ENCODE measurements at regions not wholly inside any gene's neighbourhood (a gene's known extent, or its start where the extent isn't known, plus 50 kb on each side); places are given as distances from the start of the nearest gene placed in this dataset.
"Not testable (repeated sequence)": the region's sequence is repeated elsewhere in the genome, so short reads cannot be mapped to it uniquely, and the experiment has no call there.

DNA sequence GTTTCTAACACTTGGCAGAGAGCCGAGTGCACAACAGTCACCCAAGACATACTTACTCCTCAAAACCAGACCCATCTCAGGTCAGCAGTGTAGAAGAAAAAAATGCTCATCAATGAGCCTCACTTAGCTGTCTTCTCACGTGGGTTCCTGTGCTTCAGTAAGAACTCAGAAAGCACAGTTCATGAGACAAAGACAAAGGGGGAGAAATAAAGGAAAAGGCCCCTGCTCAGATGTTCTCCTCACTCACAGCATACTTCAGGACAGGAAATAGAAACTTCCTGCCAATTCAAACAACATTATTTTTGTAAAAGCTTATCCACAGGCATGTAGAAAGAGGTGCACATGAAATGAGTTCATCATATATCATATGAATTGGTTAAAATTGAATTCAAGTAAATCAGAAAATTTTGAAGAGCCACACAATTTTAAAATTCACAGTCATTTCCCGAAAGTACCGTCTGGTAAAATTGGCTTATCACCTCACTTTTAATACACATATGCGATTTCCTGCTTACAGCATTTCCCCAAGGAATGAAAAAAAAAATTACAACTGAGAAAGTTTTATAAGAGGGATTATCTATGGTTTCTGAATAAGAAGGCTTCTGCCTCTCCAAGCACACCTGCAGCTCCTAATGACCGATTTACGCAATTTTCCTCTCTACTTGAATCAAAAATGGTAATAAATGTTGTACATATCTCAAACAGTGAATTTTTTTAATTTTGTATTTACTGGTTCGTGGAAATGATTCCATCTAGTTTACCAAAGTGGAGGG lies 328.3 kb downstream of the TMEM167A start:
- no peak for DNase-seq

DNA sequence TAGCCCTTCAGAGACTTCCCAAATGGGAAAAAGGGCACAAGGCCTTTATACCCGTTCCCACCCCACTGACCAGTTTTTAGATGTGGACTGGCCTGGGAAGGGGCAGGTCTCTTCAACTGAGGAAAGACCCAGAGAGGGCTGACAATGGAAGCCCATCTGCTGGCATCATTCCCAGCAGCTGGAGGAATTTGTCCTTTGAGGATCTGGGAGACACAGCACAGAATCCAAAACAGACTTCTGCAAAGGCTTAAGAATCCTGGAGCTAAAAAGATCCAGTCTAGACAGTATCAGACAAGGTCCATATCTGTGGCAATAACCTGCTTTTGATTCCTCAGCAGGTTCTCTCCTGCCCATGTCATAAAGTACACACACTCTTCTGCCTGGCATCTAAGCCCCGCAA lies 329.2 kb downstream of the TMEM167A start:
- DNase-seq, result no peak

DNA sequence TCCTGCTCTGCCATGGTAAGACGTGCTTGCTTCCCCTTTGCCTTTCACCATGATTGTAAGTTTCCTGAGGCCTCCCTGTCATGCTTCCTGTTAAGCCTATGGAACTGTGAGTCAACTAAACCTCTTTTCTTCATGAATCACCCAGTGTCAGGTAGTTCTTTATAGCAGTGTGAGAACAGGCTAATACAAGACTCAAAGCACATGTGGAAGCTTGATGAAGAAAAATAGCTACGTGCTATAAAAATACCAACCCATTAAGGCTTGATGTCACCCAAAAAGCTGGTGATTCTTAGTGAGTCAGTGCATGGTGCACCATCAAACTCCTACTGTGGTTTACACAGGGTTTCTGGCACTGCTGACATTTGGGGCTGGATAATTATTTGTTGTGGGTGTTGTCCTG lies 332.2 kb downstream of the TMEM167A start:
- DNase-seq, result no peak

DNA sequence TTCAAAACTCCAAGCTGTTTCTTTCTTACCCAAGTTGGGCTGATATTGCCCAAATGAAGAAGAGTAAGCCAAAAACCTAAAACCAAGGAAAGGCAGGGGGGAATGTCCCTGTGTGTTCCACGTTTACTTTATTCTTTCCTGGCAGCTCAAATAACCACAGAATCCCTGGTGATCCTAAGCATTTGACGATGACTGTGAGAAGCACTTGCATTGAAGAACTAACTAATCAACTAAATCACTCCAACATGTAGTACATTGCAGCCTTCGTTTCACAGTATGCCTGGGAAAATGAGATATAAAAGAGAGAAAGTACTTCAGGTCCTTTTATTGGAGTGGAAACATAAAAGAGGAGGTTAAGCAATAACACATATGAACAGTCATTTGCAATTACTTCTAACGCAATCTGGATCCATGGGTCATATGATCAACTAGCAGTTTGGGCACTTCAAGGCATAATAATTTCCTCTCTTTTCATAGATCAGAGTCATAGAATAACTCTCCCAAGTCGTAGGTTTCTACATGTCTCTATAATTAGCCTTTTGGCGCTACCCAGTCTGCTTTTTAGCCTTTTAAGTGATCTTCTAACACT lies 338.4 kb downstream of the TMEM167A start:
- no peak for DNase-seq

DNA sequence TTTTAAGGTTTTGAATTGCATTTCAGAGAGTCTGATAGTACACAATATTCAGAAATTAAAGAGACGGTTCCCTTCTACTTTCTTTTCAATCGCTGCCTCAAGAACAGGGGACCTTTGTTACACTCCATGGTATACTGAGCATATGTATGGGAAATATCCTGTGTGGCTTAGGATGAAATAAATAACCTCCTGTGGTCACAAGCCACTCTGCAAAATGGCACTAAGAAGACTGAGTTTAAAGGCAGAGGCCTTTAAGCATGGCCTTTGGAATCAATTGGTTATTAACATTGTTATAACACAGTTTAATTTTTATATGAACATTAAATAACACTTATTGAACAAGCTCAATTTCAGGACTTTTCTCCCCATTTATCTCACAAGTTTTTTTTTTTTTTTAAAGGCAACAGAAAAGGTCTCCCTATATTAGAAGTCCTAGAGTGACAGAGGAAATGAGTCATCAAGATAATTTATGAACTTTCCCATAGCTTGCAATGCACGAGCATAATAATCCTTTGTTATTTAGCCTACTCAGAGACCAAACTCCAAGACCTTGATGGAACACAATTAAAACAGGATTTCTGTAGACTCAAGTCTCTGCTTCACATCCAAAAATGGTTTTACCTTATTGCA lies 341.9 kb downstream of the TMEM167A start:
- no peak for DNase-seq

DNA sequence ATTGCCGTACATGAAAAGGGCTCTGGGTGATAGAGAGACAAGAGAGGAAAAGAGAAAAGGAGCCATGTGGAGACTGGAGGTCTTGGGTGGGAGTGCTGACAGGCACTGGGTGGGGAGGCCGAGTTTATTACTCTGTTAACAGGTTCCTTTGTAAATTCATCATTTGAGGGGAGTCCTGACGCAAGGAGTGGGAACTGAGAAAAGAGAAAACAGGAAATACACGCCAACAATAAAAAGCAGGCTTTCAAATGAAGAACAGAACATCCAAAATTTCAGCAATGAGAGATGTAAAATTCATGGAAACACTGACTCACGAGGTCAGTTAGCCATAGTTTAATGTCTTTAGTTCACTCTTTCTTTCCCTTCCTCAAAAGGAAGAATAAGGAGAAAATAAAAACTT lies 342.8 kb downstream of the TMEM167A start:
- no peak for DNase-seq

DNA sequence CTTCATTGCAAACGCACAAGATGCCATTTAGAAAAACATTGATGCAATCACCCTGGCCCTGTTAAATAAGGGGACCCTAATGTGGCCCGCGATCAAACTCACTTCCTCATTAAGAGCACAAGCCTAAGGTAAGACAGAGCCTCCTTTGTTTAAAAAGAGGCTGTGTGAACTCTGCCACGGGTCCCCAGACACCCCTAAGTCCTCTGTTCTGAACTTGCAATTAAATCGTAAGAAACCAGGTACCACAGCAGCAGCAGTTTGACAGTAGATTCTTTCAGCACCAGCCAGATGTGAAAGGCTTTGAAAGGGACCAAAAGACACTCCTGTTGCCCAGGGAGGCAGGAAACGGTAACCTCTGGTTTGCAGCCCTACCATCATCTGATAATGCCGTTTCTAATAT lies 346.3 kb downstream of the TMEM167A start:
- no peak for DNase-seq

DNA sequence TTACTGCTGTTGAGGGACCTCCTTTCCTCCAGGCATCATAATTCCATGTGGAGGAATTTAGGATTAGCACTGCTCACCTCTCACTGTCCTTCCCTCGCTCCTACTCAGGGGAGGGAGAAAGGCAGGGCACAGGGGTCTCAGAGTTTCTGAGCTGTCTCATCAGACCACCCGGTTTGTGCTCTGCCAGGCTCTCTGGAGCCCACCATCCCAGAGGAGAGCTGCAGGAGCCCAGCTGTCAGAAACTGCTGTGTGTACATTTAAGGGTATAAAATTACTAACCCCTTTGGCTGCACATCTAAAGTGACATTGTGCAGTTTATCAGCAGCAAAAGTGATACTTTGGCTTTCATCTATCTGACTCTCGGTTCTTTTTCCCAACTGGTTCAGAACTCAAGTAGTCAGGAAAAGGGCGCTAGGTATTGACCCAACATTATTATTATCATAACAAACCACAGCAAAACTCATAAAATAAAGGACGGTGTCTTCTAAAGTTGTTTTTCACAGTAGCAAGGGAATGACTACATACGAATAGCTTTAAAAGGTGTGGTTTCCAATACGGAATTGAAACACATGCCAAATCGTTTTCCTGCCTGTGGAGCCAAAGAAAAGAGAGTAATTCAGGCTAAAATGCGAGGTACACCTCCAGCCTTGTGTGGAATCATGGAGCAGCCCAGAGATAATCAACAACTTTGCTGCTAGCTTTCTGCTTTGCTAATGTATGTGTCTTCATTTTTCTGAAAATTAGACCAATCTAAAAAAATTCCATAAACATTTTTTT lies 348.1 kb downstream of the TMEM167A start:
- no peak for DNase-seq

DNA sequence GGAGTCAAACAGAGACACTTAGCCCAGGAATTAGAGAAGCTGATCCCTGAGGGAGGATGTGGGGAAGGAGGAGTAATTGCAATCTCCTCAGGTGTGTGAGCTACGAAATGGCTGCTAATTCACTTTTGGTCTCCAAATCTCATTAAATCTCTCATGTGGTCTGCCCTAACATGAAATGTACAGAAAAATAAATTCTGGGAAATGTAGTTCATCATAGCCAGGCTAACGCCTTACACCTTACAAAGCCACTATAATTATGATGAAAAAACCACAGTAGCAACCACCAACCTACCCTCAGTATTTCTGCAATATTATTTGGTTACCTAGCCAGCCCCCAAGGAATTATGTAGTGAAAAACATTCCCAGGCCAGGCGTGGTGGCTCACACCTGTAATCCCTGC lies 354.0 kb downstream of the TMEM167A start:
- no peak for DNase-seq

DNA sequence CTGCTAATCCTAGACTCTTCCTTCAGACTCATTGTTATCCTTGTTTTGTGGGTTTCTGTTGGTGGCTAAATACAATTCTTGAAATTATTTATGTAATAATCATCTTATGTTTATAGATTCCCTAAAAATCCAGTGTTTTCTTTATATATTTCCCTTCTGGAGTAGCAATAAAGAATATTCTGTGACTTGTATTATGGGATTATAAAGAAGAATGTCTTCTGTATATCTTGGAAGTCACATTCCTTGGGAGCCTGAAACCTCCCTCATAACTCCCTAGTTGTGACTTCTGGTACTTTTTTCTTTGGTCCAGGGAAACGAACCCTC lies 356.1 kb downstream of the TMEM167A start:
- DNase-seq, result no peak

DNA sequence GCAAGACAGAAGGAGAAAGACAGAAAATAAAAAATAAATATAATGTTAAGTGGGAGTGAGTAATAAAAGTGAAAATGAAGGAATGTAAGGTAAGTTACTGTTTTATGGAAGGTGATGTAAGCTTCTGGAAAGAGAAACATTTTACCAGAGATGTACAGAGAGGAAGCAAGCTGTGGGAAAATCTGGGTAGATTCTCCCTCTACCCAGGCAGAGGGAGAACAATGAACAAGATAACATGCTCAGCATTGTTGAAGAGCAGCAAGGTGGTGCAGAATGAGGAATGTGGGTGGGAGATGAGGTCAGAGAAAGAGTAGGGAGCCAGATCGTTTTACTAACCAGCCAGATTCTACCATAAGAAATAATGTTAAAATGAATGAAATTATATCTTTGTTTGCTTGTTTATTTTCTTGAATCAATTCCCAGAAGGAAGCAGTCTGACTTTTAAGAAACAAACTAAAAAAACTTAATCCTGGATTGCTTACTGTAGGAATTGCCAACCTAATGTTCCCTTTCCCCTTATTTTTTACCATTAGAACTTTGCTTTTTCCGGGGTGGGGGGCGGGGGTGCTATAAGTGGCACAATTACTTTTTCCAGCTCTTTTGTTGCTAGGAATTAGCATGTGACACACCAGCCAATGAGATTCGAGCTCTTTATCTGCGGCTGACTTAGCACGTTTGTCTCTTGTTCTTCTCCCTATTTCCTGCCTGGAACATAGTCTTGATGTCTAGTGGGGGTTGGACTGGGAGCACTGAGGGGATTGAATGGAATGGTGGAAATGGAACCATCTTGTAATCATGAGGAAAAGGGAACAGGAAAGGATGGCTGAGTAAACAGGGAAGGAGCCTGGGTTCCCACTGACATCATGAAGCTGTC lies 356.7 kb downstream of the TMEM167A start:
- no peak for DNase-seq

DNA sequence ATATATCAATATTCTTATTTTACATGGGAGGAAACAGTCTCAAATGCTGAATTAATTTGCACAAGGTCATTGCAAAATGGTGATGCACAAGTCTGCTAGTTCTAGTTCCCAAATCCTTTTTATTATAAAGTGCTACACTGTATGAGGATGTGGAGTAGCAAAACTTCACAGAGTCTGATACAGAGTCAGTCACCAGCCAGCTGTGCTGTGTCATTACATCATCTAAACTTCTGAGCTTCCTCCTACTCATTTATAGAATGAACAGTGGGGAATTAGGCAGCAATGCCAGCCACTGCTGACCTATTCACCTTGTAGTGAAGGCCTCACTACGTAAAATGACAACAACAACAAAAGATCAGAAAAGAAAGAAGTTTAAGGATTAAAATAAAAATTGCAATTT lies 357.8 kb downstream of the TMEM167A start:
- no peak for DNase-seq

DNA sequence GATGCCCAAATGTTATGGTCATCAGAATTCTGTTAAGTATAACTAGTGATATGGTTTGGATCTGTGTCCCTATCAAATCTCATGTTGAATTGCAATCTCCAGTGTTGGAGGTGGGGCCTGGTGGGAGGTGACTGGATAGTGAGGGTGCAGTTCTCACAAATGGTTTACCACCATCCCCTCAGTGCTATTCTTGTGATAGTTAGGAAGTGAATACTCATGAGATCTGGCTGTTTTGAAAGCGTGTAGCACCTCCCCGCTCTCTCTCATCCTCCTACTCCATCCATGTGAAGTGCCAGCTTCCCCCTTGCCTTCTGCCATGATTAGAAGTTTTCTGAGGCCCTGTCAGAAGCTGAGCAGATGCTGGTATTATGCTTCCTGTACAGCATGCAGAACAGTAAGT lies 359.5 kb downstream of the TMEM167A start:
- no peak for DNase-seq

DNA sequence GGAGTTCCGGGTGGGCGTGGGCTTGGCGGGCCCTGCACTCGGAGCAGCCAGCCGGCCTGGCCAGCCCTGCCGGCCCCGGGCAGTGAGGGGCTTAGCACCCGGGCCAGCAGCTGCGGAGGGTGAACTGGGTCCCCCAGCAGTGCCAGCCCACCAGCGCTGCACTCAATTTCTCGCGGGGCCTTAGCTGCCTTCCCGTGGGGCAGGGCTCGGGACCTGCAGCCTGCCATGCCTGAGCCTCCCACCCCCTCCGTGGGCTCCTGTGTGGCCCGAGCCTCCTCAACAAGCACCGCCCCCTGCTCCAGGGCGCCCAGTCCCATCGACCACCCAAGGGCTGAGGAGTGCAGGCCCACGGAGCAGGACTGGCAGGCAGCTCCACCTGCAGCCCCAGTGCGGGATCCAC lies 362.5 kb downstream of the TMEM167A start:
- DNase-seq, result not testable (repeated sequence)

DNA sequence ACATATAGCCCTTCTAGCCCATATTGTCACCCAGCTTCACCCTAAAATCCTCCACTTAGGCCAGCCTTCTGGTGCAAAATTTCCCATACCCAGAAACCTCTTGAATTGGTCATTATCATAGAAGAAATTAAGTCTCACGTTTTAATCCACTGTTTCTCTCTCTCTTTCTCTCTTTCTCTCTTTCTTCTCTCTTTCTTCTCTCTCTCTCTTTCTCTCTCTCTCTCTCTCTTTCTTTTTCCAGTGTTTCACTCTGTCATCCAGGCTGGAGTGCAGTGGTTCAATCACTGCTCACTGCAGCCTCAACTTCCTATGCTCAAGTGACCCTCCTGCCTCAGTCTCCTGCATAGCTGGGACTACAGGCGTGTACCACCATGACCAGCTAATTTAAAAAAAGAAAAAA lies 363.4 kb downstream of the TMEM167A start:
- DNase-seq, result no peak

DNA sequence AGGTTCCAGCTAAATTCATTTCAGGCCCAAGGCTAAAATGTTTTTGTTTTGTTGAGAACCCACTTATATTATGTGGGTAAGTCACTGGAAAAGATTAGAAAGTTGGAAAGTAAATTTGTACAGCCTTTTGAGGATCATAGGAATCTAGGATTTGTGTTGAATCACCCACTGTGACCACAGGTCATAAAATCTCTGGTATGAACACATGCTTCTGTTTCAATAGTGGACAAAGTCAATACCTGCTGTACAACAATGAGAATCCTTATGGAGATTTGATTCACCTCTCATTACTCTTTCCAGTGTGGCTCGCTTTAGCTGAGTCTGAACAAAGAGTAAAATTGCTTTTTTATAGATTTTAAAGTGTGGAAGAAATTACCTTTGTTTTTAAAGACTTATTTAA lies 369.5 kb downstream of the TMEM167A start:
- DNase-seq, result no peak

DNA sequence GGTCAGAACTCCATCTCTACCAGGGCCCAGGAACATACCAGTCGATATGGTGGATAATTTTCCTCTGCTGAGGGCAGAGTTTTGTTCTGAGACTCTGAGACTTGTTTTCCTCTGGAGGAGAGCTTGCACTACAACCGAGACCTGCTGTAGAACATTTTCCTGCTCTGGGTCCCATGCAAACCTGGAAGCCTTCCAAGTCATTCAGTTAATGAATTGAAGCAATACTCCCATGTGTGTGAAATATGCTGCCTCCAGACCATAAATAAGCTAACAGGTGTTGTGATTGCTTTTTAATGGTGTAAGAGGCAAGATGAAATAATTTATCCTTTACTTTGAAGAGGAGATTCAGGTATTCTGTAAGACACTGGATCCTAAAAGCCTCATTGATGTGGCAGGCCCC lies 372.8 kb downstream of the TMEM167A start:
- no peak for DNase-seq

DNA sequence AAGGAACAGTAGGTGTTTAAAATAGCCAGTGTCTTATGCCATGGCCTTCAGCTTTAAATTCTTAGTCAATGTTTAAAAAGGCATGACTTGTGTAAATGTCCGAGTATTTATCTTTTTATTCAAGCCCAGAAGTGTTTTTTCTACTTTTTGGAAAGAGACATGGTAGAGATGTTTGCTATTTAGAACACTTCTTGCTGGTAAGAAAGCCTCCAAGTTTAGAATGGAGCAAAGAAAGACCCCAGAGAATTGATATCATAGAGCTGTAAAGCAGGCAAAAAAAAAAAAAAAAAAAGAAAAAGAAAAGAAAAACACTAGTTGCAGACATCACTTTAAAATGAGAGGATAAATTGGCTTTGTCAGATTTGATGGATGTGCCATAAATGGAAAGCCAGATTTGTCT lies 375.1 kb downstream of the TMEM167A start:
- no peak for DNase-seq

DNA sequence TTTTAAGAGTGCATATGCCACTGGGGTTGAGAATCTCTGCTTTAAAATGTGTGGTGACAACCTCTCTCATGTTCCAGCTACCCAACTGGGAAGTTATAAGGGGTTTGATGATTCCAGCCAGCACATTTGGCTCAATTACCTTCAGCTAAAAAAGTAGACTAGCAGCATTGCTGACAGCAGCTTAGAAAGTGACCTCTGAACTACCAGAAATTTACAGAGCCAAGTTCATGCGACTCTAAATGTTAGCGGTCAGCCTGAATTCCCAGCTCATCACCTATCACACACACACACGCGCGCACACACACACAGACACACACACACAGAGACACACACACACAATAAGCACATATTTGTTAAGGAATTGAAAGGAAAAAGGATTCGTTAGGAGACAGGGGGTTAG lies 377.5 kb downstream of the TMEM167A start:
- no peak for DNase-seq

DNA sequence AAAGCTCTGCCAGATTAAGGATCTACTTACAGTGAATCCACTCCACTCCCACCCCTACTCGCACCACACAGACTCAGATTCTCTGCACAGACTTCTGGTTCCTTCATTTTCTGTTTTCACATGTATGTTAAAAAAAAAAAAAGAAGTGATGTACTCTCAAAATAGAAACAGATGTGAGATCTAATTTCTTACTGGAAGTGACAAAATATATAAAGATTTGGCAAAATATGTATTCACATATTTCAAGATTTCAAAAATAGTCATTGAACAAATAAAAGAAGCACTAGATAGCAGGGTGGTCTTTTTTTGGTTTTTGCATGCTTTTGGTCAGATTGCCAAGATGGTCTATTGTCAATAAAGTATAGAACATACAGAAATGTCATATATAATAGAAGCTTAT lies 379.2 kb downstream of the TMEM167A start:
- DNase-seq, result no peak

DNA sequence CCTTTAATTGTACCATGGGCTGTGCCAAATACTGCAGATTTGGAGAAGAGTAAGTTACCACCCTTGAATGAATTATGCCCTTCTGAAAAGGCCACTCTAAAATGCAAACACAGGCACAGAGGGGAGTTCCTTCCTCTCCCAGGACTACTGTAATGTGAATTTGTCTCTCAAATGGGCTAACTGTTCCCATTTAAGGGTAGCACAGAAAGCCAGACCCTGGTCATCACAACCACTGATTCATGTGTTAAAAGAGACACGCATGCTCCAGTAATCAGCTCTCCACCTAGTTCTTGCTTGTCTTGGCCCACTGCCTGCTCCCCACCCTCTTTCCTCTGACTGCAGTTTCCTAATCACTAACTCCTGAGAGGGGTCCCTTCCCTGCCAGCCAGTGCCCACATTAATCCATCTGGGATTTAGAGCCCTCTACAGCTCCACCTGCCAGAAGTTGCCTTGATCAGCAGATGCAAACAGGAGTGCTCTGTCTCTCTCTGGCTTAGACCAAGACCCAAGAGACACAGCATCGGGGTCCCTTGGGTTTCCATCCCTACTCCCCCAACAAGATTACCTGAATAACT lies 382.4 kb downstream of the TMEM167A start:
- DNase-seq, result no peak

DNA sequence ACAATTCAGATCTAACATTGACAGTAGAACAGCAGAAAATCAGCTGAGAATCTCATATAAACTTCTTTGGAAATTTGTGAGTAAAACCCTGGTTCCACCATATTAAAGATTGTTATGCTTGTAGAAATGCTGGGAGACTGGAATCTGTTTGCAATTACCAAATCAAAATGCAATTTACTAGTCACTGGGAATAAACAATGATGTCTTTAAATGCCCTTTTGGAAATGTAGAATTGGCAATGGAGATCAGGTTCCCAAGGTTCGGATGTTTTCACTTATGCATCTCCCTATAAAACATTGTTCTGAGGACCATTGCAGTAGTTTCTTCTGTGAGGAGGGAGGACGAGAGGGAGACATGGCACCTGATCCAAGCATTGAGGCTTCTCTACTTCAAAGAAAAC lies 384.4 kb downstream of the TMEM167A start:
- DNase-seq, result no peak

DNA sequence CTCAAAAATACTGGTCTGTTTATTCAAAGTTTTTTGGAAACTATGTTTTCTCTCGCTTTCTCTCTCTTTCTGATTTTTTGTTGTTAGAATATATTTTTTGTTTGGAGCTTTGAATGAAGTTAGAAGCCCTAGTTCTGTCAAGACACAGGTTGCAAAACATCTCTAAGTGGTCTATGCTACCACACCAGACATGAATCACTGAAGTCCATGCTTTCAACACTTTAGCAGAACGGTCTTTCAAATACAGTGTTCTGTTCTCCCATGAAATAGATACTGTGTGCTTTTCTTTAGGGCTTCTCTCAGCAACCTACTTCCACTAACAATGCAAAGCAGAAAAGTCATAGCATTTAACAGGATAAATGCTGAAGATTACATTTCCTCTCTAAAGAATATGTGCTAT lies 392.5 kb downstream of the TMEM167A start:
- no peak for DNase-seq

All from NCI-H1930 (cell line).